Caco-2 (cell line): ENCODE measurements at regions not wholly inside any gene's neighbourhood (a gene's known extent, or its start where the extent isn't known, plus 50 kb on each side); places are given as distances from the start of the nearest gene placed in this dataset.

Experiments used
- BruUV-seq: library from RNA; stranded (reverse); fragments of 400-500 nt; replicated peaks from 2 replicates; lab custom pipeline; 2021; lab: Mats Ljungman, UMichigan
- CTCF ChIA-PET: fragments of 300-600 bp; sonication (Branson Sonifier 250); formaldehyde crosslinking; loops from one replicate; lab custom pipeline; 2022; ENCODE audit warnings: antibody characterized with exemption; lab: Charles Lee
- POLR2A ChIA-PET: fragments of 300-600 bp; sonication (Branson Sonifier 250); formaldehyde crosslinking; loops from one replicate; lab custom pipeline; 2022; ENCODE audit warnings: antibody characterized with exemption; lab: Charles Lee
- DNase-seq, 2 experiments: peaks; one replicate each; pipeline versions ENCODE4 v3.0.0 to v3.0.0-alpha.2; 2020 to 2022
- H3K27me3 ChIP-seq: replicated peaks from 2 replicates; pipeline ENCODE4 v1.6.0; 2011; ENCODE audit warnings: low read length; ENCODE audit not compliant: control insufficient read depth, insufficient read depth
- H3K36me3 ChIP-seq: 2 replicates; pipeline ENCODE4 v1.5.1; 2011; ENCODE audit warnings: low read length; ENCODE audit not compliant: control insufficient read depth, insufficient read depth
- H3K4me1 ChIP-seq: fragments of 250-450 bp; sonication (Bioruptor Pico); 2 replicates; pipeline ENCODE4 v1.5.1; 2020; ENCODE audit warnings: mild to moderate bottlenecking
- H3K4me3 ChIP-seq: 2 replicates; pipeline ENCODE4 v1.5.1; 2011; ENCODE audit warnings: low read depth, mild to moderate bottlenecking, control low read depth, low read length
- H3K9me3 ChIP-seq: fragments of 250-450 bp; sonication (Bioruptor Pico); 2 replicates; pipeline ENCODE4 v1.5.1; 2020; ENCODE audit warnings: mild to moderate bottlenecking, moderate library complexity
- H3K27ac Mint-ChIP-seq: one replicate; pipeline ENCODE4 v1.8.0; 2022; ENCODE audit warnings: mixed read lengths; ENCODE audit not compliant: unreplicated experiment
- H3K27me3 Mint-ChIP-seq: one replicate; pipeline ENCODE4 v1.8.0; 2022; ENCODE audit warnings: mixed read lengths; ENCODE audit not compliant: insufficient read depth, unreplicated experiment
- H3K36me3 Mint-ChIP-seq: one replicate; pipeline ENCODE4 v1.8.0; 2022; ENCODE audit warnings: mild to moderate bottlenecking, mixed read lengths; ENCODE audit not compliant: insufficient read depth, unreplicated experiment
- H3K4me1 Mint-ChIP-seq: one replicate; pipeline ENCODE4 v1.8.0; 2022; ENCODE audit warnings: low read depth, mixed read lengths; ENCODE audit not compliant: unreplicated experiment
- H3K4me3 Mint-ChIP-seq: one replicate; pipeline ENCODE4 v1.8.0; 2022; ENCODE audit warnings: mild to moderate bottlenecking, moderate library complexity, mixed read lengths; ENCODE audit not compliant: unreplicated experiment
- H3K9me3 Mint-ChIP-seq: one replicate; pipeline ENCODE4 v1.8.0; 2022; ENCODE audit warnings: mixed read lengths; ENCODE audit not compliant: unreplicated experiment
- intact Hi-C: fragments of 100-400 bp; cut with micrococcal nuclease; formaldehyde crosslinking; loops from one replicate; pipeline ENCODE4 v1.10.0; 2022; ENCODE audit not compliant: unreplicated experiment
- TF ChIP-seq, protein P1 (sequence below), 2 experiments: fragments of 200-600 bp in 1 of 2; IDR thresholded peaks; 1 replicate in 1 of 2; 2 replicates in 1 of 2; pipeline versions ENCODE4 v1.5.1 to v1.8.0; 2011 to 2022; ENCODE audit warnings: antibody characterized with exemption in 1 of 2, control low read depth in 1 of 2, inconsistent platforms in 1 of 2, low read depth in 1 of 2, low read length in 1 of 2, mild to moderate bottlenecking in 1 of 2, moderate library complexity in 1 of 2; ENCODE audit not compliant: insufficient read depth in 1 of 2, severe bottlenecking in 1 of 2, unreplicated experiment in 1 of 2

DNA sequence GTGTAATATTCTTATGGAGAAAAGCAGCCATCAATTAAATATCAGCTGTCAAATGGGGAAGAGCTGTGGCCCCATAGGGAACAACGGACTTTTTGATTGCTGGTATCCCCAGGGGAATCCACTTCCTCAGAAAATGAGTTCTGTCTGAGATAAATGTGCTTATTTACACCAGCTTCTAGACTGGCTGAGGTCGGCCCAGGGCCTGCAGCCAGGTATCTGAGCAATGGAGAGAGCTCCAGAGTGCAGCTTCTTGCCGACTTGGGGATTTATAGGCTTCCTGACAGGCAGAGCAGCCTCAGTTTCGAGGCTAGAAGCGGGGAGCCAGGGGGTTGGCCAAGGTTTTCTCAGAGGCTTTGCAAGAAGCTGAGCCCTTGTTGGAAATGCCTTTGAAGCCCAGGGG, 67.2 kb downstream of the MCFD2 start:
- no peak overlapping the region for H3K4me3 ChIP-seq
- H3K36me3 ChIP-seq, result no peaks in the 10 kb centered on the region
- Mint-ChIP-seq H3K36me3 (no peaks in the 10 kb centered on the region), H3K4me3 (no peak overlapping the region), H3K27me3 (peaks cover 3% of the 10 kb centered on the region), H3K9me3 (no peaks in the 10 kb centered on the region), H3K27ac (no peak overlapping the region), H3K4me1 (no peaks in the 10 kb centered on the region)
- TF ChIP-seq, protein P1, sequence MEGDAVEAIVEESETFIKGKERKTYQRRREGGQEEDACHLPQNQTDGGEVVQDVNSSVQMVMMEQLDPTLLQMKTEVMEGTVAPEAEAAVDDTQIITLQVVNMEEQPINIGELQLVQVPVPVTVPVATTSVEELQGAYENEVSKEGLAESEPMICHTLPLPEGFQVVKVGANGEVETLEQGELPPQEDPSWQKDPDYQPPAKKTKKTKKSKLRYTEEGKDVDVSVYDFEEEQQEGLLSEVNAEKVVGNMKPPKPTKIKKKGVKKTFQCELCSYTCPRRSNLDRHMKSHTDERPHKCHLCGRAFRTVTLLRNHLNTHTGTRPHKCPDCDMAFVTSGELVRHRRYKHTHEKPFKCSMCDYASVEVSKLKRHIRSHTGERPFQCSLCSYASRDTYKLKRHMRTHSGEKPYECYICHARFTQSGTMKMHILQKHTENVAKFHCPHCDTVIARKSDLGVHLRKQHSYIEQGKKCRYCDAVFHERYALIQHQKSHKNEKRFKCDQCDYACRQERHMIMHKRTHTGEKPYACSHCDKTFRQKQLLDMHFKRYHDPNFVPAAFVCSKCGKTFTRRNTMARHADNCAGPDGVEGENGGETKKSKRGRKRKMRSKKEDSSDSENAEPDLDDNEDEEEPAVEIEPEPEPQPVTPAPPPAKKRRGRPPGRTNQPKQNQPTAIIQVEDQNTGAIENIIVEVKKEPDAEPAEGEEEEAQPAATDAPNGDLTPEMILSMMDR (IDR thresholded peaks at IDR 0.05; ENCODE audit: insufficient read depth in 1 of 2, low read depth in 1 of 2, low read length in 1 of 2, severe bottlenecking in 1 of 2, unreplicated experiment in 1 of 2), result no peak
- H3K4me1 ChIP-seq, result no peaks in the 10 kb centered on the region
- no TSS peak for BruUV-seq
- ChIA-PET POLR2A (no interaction called here), CTCF (no interaction called here)
- intact Hi-C loops, result no loop called here
- no peak for DNase-seq
- H3K9me3 ChIP-seq, result no peaks in the 10 kb centered on the region
- H3K27me3 ChIP-seq, result no peaks in the 10 kb centered on the region; the same call in 1 of the 2 replicates

DNA sequence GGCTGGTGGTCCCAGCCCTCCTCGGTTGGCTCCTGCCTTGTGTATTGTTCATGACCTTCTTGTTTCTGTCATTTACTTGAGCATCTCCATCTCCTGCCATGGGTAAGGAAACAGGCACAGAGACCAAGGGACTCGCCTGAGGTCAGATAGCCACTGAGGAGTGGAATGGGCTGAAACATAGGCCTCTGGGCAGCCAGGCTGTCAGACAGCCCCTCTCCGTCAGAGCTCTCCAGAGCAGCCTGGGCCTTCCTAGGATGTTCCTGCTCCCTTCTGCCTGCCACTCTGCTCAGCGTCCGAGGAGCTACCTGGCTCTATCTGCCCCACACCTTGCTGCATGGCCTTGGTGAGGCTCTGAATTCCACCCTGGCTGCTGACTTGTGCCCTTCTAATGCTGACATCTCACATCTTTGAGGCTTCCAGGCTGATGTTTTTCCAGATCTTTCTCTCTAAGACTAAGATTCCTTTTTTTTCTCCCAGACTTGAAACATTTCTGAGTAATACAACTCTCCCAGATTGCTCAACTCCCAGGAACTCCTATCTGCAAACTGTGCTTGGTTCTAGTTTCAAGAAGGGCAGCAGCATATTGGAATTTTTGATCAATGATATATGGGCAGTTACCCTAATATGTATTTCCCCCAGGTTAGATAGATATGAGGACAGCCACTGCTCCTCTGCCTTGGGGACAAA, 67.7 kb downstream of the MCFD2 start:
- Histone ChIP-seq H3K4me3 (no peak overlapping the region), H3K36me3 (no peaks in the 10 kb centered on the region), H3K27me3 (no peaks in the 10 kb centered on the region; the same call in 1 of the 2 replicates), H3K4me1 (no peaks in the 10 kb centered on the region), H3K9me3 (no peaks in the 10 kb centered on the region)
- intact Hi-C loops, result no loop called here
- H3K9me3 Mint-ChIP-seq, result no peaks in the 10 kb centered on the region
- DNase-seq, result no peak
- TF ChIP-seq, protein P1 (IDR thresholded peaks at IDR 0.05; ENCODE audit: insufficient read depth in 1 of 2, low read depth in 1 of 2, low read length in 1 of 2, severe bottlenecking in 1 of 2, unreplicated experiment in 1 of 2), result no peak
- peaks cover 3% of the 10 kb centered on the region for H3K27me3 Mint-ChIP-seq
- no peak overlapping the region for H3K4me3 Mint-ChIP-seq
- CTCF ChIA-PET, result no interaction called here
- H3K27ac Mint-ChIP-seq, result no peak overlapping the region
- no TSS peak for BruUV-seq
- H3K36me3 Mint-ChIP-seq, result no peaks in the 10 kb centered on the region
- POLR2A ChIA-PET, result no interaction called here
- no peaks in the 10 kb centered on the region for H3K4me1 Mint-ChIP-seq

DNA sequence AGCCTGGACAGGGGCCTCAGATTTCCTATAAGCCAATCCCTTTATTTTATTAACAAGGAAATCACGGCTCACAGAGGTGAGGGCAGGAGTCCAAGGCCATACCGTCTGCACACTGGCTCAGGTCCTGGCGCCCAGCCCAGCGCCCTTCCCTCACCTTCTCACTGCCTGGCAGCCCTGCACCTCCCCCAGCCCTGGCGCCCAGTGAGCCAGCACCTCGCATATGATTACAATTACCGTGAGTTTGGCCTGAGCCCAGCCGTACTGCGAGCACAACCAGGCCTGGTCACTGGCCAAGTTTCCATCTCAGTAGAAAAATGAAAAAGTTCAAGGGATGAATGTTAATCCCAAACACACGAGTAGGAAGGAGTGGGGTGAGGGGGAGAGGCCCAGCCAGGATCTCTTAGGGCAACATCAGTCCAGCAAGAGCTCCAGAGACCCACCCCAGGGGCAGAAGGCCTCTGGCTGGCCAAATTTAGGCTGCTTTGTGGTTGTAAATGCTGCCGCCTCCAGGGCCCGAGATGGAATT, 68.4 kb downstream of the MCFD2 start:
- H3K36me3 Mint-ChIP-seq, result no peaks in the 10 kb centered on the region
- Histone ChIP-seq H3K9me3 (no peaks in the 10 kb centered on the region), H3K27me3 (no peaks in the 10 kb centered on the region; the same call in 1 of the 2 replicates), H3K36me3 (no peaks in the 10 kb centered on the region), H3K4me1 (no peaks in the 10 kb centered on the region), H3K4me3 (no peak overlapping the region)
- H3K4me1 Mint-ChIP-seq, result no peaks in the 10 kb centered on the region
- TF ChIP-seq, protein P1 (IDR thresholded peaks at IDR 0.05; ENCODE audit: insufficient read depth in 1 of 2, low read depth in 1 of 2, low read length in 1 of 2, severe bottlenecking in 1 of 2, unreplicated experiment in 1 of 2), result no peak
- intact Hi-C loops, result no loop called here
- no peaks in the 10 kb centered on the region for H3K9me3 Mint-ChIP-seq
- no peak overlapping the region for H3K4me3 Mint-ChIP-seq
- BruUV-seq, result no TSS peak
- H3K27ac Mint-ChIP-seq, result no peak overlapping the region
- ChIA-PET POLR2A (no interaction called here), CTCF (no interaction called here)
- no peak for DNase-seq
- peaks cover 3% of the 10 kb centered on the region for H3K27me3 Mint-ChIP-seq
